Ovary (tissue), 3 donors: ENCODE measurements at regions not wholly inside any gene's neighbourhood (a gene's known extent, or its start where the extent isn't known, plus 50 kb on each side); places are given as distances from the start of the nearest gene placed in this dataset.

Source experiments
- CTCF ChIP-seq, 3 donors: fragments of 450-650 bp in 2 of 3; fragments of 200-600 bp in 1 of 3; IDR thresholded peaks; one replicate each; pipeline versions ENCODE4 v1.5.1 to v1.8.0; 2016 to 2022; ENCODE audit warnings: antibody characterized with exemption in 3 of 3, mild to moderate bottlenecking in 1 of 3
- POLR2A ChIP-seq: fragments of 450-650 bp; IDR thresholded peaks from one replicate; pipeline ENCODE4 v1.6.1; 2017; ENCODE audit warnings: antibody characterized with exemption, mild to moderate bottlenecking, moderate library complexity
- donor health status: DM: no; HTN: no; CAD: no.

- no peak for TF ChIP-seq CTCF (IDR thresholded peaks at IDR 0.05)
- no peak for TF ChIP-seq POLR2A
These were observed 96.2 kb upstream of the EFNA5 start for GRCh38 chr5:107766972-107767371.
